RWPE1 (cell line): ENCODE measurements at regions not wholly inside any gene's neighbourhood (a gene's known extent, or its start where the extent isn't known, plus 50 kb on each side); places are given as distances from the start of the nearest gene placed in this dataset.

Experiments
- CTCF ChIA-PET: fragments of 350-600 bp; sonication (Branson Sonifier 250); formaldehyde crosslinking; extraction: SDS; loops from one replicate; lab custom pipeline; 2021; lab: Yijun Ruan, JAX
- POLR2A ChIA-PET: fragments of 400-600 bp; formaldehyde crosslinking; extraction: SDS; loops from one replicate; lab custom pipeline; 2020; ENCODE audit warnings: antibody characterized with exemption; ENCODE audit not compliant: low non-redundant PET; lab: Yijun Ruan, JAX
- DNase-seq: peaks from one replicate; pipeline ENCODE4 v3.0.0; 2012; ENCODE audit warnings: low spot score
- H3K27ac ChIP-seq: fragments of 450-650 bp; 2 replicates; pipeline ENCODE4 v1.5.1; 2017
- CTCF ChIP-seq: fragments of 450-650 bp; conservative IDR thresholded peaks from 2 replicates; pipeline ENCODE4 v1.5.1; 2017; ENCODE audit warnings: low read depth, mild to moderate bottlenecking

- DNase-seq = no peak
- ChIA-PET POLR2A (no interaction called here), CTCF (no interaction called here)
- no peak for TF ChIP-seq CTCF
- no peak overlapping the region for H3K27ac ChIP-seq
Observed at GRCh38 chr20:50272030-50272723, 81.5 kb downstream of the CEBPB start.

GRCh38 chr20:50272724-50273446 lies 82.3 kb downstream of the CEBPB start:
- ChIA-PET CTCF (no interaction called here), POLR2A (no interaction called here)
- DNase-seq = no peak
- H3K27ac ChIP-seq = peak overlapping the region; percentile 49
- no peak for TF ChIP-seq CTCF

GRCh38 chr20:50273601-50274491 lies 83.2 kb downstream of the CEBPB start:
- no peak for TF ChIP-seq CTCF
- ChIA-PET POLR2A (no interaction called here), CTCF (interaction anchor here (0.9 to 1.0 kb wide), 2 partner anchors 12 to 66 kb away, joined by 4 read pairs; no protein-coding TSS in a partner anchor)
- H3K27ac ChIP-seq = peak overlapping the region; percentile 49
- DNase-seq = no peak

GRCh38 chr20:50274570-50275430 lies 84.2 kb downstream of the CEBPB start:
- POLR2A ChIA-PET = no interaction called here
- no peak for DNase-seq
- no peak overlapping the region; the same call in 1 of the 2 replicates for H3K27ac ChIP-seq
- CTCF ChIA-PET = interaction anchor here (0.9 to 1.0 kb wide), 2 partner anchors 10 to 11 kb away, joined by 4 to 7 read pairs; no protein-coding TSS in a partner anchor
- TF ChIP-seq CTCF = no peak

GRCh38 chr20:50276119-50277063 lies 85.8 kb downstream of the CEBPB start:
- ChIA-PET POLR2A (no interaction called here), CTCF (interaction anchor here (0.9 kb wide), 1 partner anchor 8 kb away, joined by 7 read pairs; no protein-coding TSS in a partner anchor)
- peak overlapping the region; percentile 72 for H3K27ac ChIP-seq
- TF ChIP-seq CTCF = no peak
- DNase-seq = no peak
